ENCODE measurements at regions not wholly inside any gene's neighbourhood (a gene's known extent, or its start where the extent isn't known, plus 50 kb on each side); places are given as distances from the start of the nearest gene placed in this dataset.

- intact Hi-C loops (cut with micrococcal nuclease): no loop called here
- Histone ChIP-seq H3K27me3 (ENCODE audit: control insufficient read depth in 2 of 2, insufficient read depth in 2 of 2, low read length in 2 of 2) (no peaks in the 10 kb centered on the region), H3K9me3 (replicated peaks in 1 of 2; ENCODE audit: control insufficient read depth in 1 of 2, insufficient read depth in 1 of 2, low read length in 2 of 2) (peaks cover 0 to 7% of the 10 kb centered on the region in 2 donors), H3K9ac (ENCODE audit: insufficient read depth, low read length, poor library complexity, severe bottlenecking) (no peak overlapping the region), H3K36me3 (replicated peaks in 1 of 2; ENCODE audit: control insufficient read depth in 1 of 2, insufficient read depth in 2 of 2, low read length in 2 of 2) (no peaks in the 10 kb centered on the region), H3K4me3 (replicated peaks in 1 of 3; ENCODE audit: low read depth in 2 of 3, low read length in 3 of 3) (no peak overlapping the region), H2AFZ (ENCODE audit: insufficient read depth, low read depth, low read length, poor library complexity, severe bottlenecking) (no peak overlapping the region), H3K27ac (ENCODE audit: low read depth in 1 of 2, low read length in 2 of 2) (no peak overlapping the region), H3K79me2 (ENCODE audit: insufficient read depth, low read length) (no peaks in the 10 kb centered on the region), H3K4me2 (replicated peaks; ENCODE audit: extremely low read depth, low read length, poor library complexity, severe bottlenecking) (no peak overlapping the region), H4K20me1 (ENCODE audit: insufficient read depth, low read length) (no peaks in the 10 kb centered on the region), H3K4me1 (ENCODE audit: control insufficient read depth in 1 of 2, insufficient read depth in 2 of 2, low read length in 2 of 2) (no peaks in the 10 kb centered on the region)
- no CpG with 5 or more reads among the region's 2 CpGs for WGBS (ENCODE audit: insufficient coverage)
- H3K27ac Mint-ChIP-seq: no peak overlapping the region
- no peaks in the 10 kb centered on the region for H3K4me1 Mint-ChIP-seq
- DNase-seq: no peak
- H3K4me3 Mint-ChIP-seq: no peak overlapping the region
- H3K27me3 Mint-ChIP-seq (ENCODE audit: low read depth in 3 of 3): peaks cover 1 to 5% (median 2%) of the 10 kb centered on the region in 3 donors
- TF ChIP-seq CTCF (IDR thresholded peaks at IDR 0.05): no peak
- H3K9me3 Mint-ChIP-seq: peaks cover 0 to 6% (median 0%) of the 10 kb centered on the region in 7 donors
- H3K36me3 Mint-ChIP-seq: no peaks in the 10 kb centered on the region
Measured at GRCh38 chr9:95645579-95645978, 128.8 kb upstream of the PTCH1 start.

GRCh38 chr9:95644377-95644776, 127.6 kb upstream of the PTCH1 start:
- Histone ChIP-seq H3K27ac (ENCODE audit: low read depth in 1 of 2, low read length in 2 of 2) (no peak overlapping the region), H3K9me3 (replicated peaks in 1 of 2; ENCODE audit: control insufficient read depth in 1 of 2, insufficient read depth in 1 of 2, low read length in 2 of 2) (peaks cover 0 to 7% of the 10 kb centered on the region in 2 donors), H3K4me2 (replicated peaks; ENCODE audit: extremely low read depth, low read length, poor library complexity, severe bottlenecking) (no peak overlapping the region), H3K36me3 (replicated peaks in 1 of 2; ENCODE audit: control insufficient read depth in 1 of 2, insufficient read depth in 2 of 2, low read length in 2 of 2) (no peaks in the 10 kb centered on the region), H3K79me2 (ENCODE audit: insufficient read depth, low read length) (no peaks in the 10 kb centered on the region), H2AFZ (ENCODE audit: insufficient read depth, low read depth, low read length, poor library complexity, severe bottlenecking) (no peak overlapping the region), H3K4me3 (replicated peaks in 1 of 3; ENCODE audit: low read depth in 2 of 3, low read length in 3 of 3) (no peak overlapping the region), H3K27me3 (ENCODE audit: control insufficient read depth in 2 of 2, insufficient read depth in 2 of 2, low read length in 2 of 2) (no peaks in the 10 kb centered on the region), H3K9ac (ENCODE audit: insufficient read depth, low read length, poor library complexity, severe bottlenecking) (no peak overlapping the region), H4K20me1 (ENCODE audit: insufficient read depth, low read length) (no peaks in the 10 kb centered on the region), H3K4me1 (ENCODE audit: control insufficient read depth in 1 of 2, insufficient read depth in 2 of 2, low read length in 2 of 2) (no peaks in the 10 kb centered on the region)
- Mint-ChIP-seq H3K36me3 (no peaks in the 10 kb centered on the region), H3K9me3 (peaks cover 0 to 6% (median 2%) of the 10 kb centered on the region in 7 donors), H3K4me3 (no peak overlapping the region), H3K27me3 (ENCODE audit: low read depth in 3 of 3) (peaks cover 1 to 5% (median 5%) of the 10 kb centered on the region in 3 donors), H3K27ac (no peak overlapping the region), H3K4me1 (no peaks in the 10 kb centered on the region)
- intact Hi-C loops (cut with micrococcal nuclease): no loop called here
- DNase-seq: no peak
- no CpG with 5 or more reads among the region's 2 CpGs for WGBS (ENCODE audit: insufficient coverage)
- TF ChIP-seq CTCF (IDR thresholded peaks at IDR 0.05): no peak
